ENCODE measurements at regions not wholly inside any gene's neighbourhood (a gene's known extent, or its start where the extent isn't known, plus 50 kb on each side); places are given as distances from the start of the nearest gene placed in this dataset.
A peak's percentile ranks its signal among the peaks of the same experiment; 100 is the strongest.
"Not testable (repeated sequence)": the region's sequence is repeated elsewhere in the genome, so short reads cannot be mapped to it uniquely, and the experiment has no call there.

- no peak for TF ChIP-seq ZNF16 (tag by site-specific recombination; IDR thresholded peaks at IDR 0.05; ENCODE audit: low read depth)
- TF ChIP-seq PRDM2 (tag by site-specific recombination; IDR thresholded peaks at IDR 0.05; ENCODE audit: borderline replicate concordance), result no peak
- TF ChIP-seq ZNF501 (tag by site-specific recombination; IDR thresholded peaks at IDR 0.05), result no peak
These were observed 86.0 kb upstream of the LHX1 start (continued) for GRCh38 chr17:36851250-36851649.

- H3K4me1 ChIP-seq (ENCODE audit: control insufficient read depth, insufficient read depth, low read length); H3K4me3 ChIP-seq (ENCODE audit: low read depth, low read length); POLR2A ChIA-PET; H3K27ac ChIP-seq (ENCODE audit: extremely low read depth, low read depth, low read length); H3K9me3 ChIP-seq (ENCODE audit: control insufficient read depth, insufficient read depth, low read depth, low read length); H3K36me3 ChIP-seq (ENCODE audit: control insufficient read depth in 2 of 2, insufficient read depth in 1 of 2, low read length in 2 of 2): not testable (repeated sequence)
- TF ChIP-seq, protein P1, sequence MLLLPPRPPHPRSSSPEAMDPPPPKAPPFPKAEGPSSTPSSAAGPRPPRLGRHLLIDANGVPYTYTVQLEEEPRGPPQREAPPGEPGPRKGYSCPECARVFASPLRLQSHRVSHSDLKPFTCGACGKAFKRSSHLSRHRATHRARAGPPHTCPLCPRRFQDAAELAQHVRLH (tag by site-specific recombination; IDR thresholded peaks at IDR 0.05), result peak; percentile 52; the same call in 1 of the 2 replicates
- TF ChIP-seq ZNF146 (tag by site-specific recombination; IDR thresholded peaks at IDR 0.05), result peak; percentile 97
- CTCF ChIA-PET, result interaction anchor here (0.7 to 1.4 kb wide), 2 partner anchors 70 to 194 kb away, joined by 3 to 5 read pairs; no protein-coding TSS in a partner anchor
These were observed 84.8 kb upstream of the LHX1 start for GRCh38 chr17:36852478-36852877.

- CTCF ChIA-PET, result interaction anchor here (0.7 kb wide), 2 partner anchors 16 to 1602 kb away, joined by 3 to 4 read pairs; no protein-coding TSS in a partner anchor
These were observed 82.3 kb upstream of the LHX1 start for GRCh38 chr17:36854982-36855381.

DNA sequence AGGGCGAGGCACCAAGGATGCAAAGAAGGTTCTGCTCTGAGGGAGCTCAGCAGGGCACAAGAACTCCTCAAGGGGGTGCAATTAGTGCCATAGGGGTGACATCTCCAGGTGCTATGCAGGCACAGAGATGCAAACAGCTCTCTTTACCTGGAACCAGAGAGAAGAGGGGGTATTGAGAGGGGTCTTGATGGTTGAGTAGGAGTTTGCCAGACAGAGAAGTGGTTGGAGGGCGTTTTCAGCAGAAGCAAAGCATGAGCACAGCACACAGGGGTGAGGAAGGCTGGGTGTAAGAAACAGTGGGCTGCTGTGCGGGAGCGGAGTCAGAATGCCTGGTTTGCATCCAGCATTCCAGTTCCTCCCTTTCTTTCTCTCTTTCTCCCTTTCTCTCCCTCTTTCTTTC is 81.8 kb upstream of the LHX1 start:
- peak; percentile 36; the same call in 1 of the 2 replicates for TF ChIP-seq PRDM10 (tag by site-specific recombination; IDR thresholded peaks at IDR 0.05)
- TF ChIP-seq ZFP3 (tag by site-specific recombination; IDR thresholded peaks at IDR 0.05; ENCODE audit: low read depth), result peak; percentile 93
- TF ChIP-seq SETDB1 (IDR thresholded peaks at IDR 0.05; ENCODE audit: insufficient read length, low read length), result no peak
- no peak overlapping the region for H3K27ac ChIP-seq (ENCODE audit: extremely low read depth, low read depth, low read length)
- no peaks in the 10 kb centered on the region for H3K9me3 ChIP-seq (ENCODE audit: control insufficient read depth, insufficient read depth, low read depth, low read length)
- H3K4me1 ChIP-seq (ENCODE audit: control insufficient read depth, insufficient read depth, low read length), result no peaks in the 10 kb centered on the region
- H3K36me3 ChIP-seq (ENCODE audit: control insufficient read depth in 2 of 2, insufficient read depth in 1 of 2, low read length in 2 of 2), result no peaks in the 10 kb centered on the region
- CTCF ChIA-PET, result interaction anchor here (0.7 kb wide), 2 partner anchors 17 to 116 kb away, joined by 3 to 4 read pairs; no protein-coding TSS in a partner anchor
- POLR2A ChIA-PET, result interaction anchor here (0.6 to 0.7 kb wide), 2 partner anchors 93 to 94 kb away, joined by 3 read pairs; partner anchors contain the start of gene AATF
- H3K4me3 ChIP-seq (ENCODE audit: low read depth, low read length), result no peak overlapping the region

More at GRCh38 chr17:36854982-36855381, 82.3 kb upstream of the LHX1 start:
- no peak overlapping the region for H3K4me3 ChIP-seq (ENCODE audit: low read depth, low read length)
- H3K4me1 ChIP-seq (ENCODE audit: control insufficient read depth, insufficient read depth, low read length), result peaks cover under 1% of the 10 kb centered on the region; the same call in 1 of the 2 replicates
- TF ChIP-seq ZNF707 (tag by site-specific recombination; IDR thresholded peaks at IDR 0.05), result no peak
- TF ChIP-seq HOXA7 (CRISPR knock-in tag; IDR thresholded peaks at IDR 0.05; ENCODE audit: borderline replicate concordance), result no peak
- H3K27ac ChIP-seq (ENCODE audit: extremely low read depth, low read depth, low read length), result no peak overlapping the region
- POLR2A ChIA-PET, result no interaction called here
- H3K36me3 ChIP-seq (ENCODE audit: control insufficient read depth in 2 of 2, insufficient read depth in 1 of 2, low read length in 2 of 2), result no peaks in the 10 kb centered on the region
- H3K9me3 ChIP-seq (ENCODE audit: control insufficient read depth, insufficient read depth, low read depth, low read length), result no peaks in the 10 kb centered on the region

All from HEK293 (cell line).